ENCODE measurements at regions not wholly inside any gene's neighbourhood (a gene's known extent, or its start where the extent isn't known, plus 50 kb on each side); places are given as distances from the start of the nearest gene placed in this dataset.
A peak's percentile ranks its signal among the peaks of the same experiment; 100 is the strongest.

DNA sequence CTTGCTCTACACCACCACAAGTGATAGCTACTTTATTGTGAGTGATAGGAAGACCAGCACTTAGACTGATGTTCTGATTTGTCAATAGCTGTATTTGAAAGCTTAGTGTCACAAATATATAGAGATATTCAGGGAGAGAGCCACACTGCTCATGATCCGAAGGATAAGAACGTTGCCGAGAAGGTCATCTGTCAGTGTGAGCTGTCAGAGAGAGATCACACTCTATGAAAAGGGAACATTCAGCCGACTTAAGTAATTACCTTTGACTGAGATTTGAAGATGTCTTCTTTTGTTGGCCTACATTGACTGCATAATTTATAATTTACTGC is 322.6 kb downstream of the TFEC start:
- TF ChIP-seq, protein P1, sequence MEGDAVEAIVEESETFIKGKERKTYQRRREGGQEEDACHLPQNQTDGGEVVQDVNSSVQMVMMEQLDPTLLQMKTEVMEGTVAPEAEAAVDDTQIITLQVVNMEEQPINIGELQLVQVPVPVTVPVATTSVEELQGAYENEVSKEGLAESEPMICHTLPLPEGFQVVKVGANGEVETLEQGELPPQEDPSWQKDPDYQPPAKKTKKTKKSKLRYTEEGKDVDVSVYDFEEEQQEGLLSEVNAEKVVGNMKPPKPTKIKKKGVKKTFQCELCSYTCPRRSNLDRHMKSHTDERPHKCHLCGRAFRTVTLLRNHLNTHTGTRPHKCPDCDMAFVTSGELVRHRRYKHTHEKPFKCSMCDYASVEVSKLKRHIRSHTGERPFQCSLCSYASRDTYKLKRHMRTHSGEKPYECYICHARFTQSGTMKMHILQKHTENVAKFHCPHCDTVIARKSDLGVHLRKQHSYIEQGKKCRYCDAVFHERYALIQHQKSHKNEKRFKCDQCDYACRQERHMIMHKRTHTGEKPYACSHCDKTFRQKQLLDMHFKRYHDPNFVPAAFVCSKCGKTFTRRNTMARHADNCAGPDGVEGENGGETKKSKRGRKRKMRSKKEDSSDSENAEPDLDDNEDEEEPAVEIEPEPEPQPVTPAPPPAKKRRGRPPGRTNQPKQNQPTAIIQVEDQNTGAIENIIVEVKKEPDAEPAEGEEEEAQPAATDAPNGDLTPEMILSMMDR (conservative IDR thresholded peaks at IDR 0.05) = no peak
- no peak for TF ChIP-seq EZH2 (IDR thresholded peaks at IDR 0.05; ENCODE audit: low read depth)
- no peak for DNase-seq
- Histone ChIP-seq H3K36me3 (ENCODE audit: low read depth) (no peaks in the 10 kb centered on the region), H3K79me2 (ENCODE audit: low read depth) (no peaks in the 10 kb centered on the region), H3K4me1 (replicated peaks; ENCODE audit: insufficient read depth) (no peaks in the 10 kb centered on the region), H4K20me1 (ENCODE audit: insufficient read depth) (no peaks in the 10 kb centered on the region), H2AFZ (peak overlapping the region; percentile 34; the same call in 1 of the 2 replicates), H3K4me3 (no peak overlapping the region), H3K9me3 (ENCODE audit: insufficient read depth, low read depth) (no peaks in the 10 kb centered on the region), H3K9me2 (ENCODE audit: insufficient read depth) (no peaks in the 10 kb centered on the region; the same call in 1 of the 2 replicates), H3K27ac (no peak overlapping the region), H3K4me2 (no peak overlapping the region), H3F3A (ENCODE audit: insufficient read depth, low read depth) (no peaks in the 10 kb centered on the region), H3K27me3 (ENCODE audit: insufficient read depth, low read depth) (no peaks in the 10 kb centered on the region)
- CTCF ChIA-PET = no interaction called here
- POLR2A ChIA-PET (ENCODE audit: unreplicated experiment) = no interaction called here
- intact Hi-C loops (cut with micrococcal nuclease; ENCODE audit: unreplicated experiment) = no loop called here
- no TSS peak for BruUV-seq (replicated peaks)

DNA sequence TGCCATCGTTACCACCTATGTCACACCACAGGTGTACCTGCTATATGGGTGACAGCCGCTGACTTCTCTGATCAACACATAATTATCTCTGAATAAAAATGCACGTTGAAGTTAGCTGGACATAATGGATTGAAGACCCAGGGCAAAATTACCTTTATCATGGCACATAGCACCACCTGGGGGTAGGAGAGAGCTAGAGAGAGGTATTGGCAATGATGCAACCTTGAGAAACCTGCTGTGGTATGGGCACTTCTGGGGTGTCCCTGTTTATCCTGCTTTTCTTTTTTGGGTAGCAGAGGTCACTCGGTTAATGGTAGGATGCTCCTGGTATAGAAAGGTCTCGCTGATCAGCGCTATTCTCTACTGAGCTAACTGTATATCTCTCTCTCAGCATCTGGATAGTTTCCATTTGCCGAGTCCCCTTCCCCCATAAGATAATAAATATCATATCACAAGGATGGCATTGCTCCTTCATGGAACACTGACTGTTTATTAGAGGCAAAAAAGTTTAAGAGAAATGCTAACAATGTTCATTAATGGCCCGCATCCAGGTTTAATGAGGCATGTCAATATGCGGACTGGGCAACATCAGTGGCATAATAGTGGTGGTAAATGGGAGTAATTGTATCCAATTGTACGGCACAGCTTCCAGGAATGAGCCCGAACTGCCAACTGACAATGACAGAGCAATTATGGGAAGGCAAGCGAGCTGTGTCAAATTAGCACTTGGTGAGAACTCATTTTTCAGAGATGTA is 323.1 kb downstream of the TFEC start:
- Histone ChIP-seq H3K4me1 (replicated peaks; ENCODE audit: insufficient read depth) (no peaks in the 10 kb centered on the region), H2AFZ (peak overlapping the region; percentile 34; the same call in 1 of the 2 replicates), H3K27ac (no peak overlapping the region), H4K20me1 (ENCODE audit: insufficient read depth) (no peaks in the 10 kb centered on the region), H3F3A (ENCODE audit: insufficient read depth, low read depth) (no peaks in the 10 kb centered on the region), H3K27me3 (ENCODE audit: insufficient read depth, low read depth) (no peaks in the 10 kb centered on the region), H3K36me3 (ENCODE audit: low read depth) (no peaks in the 10 kb centered on the region), H3K4me3 (no peak overlapping the region), H3K9me3 (ENCODE audit: insufficient read depth, low read depth) (no peaks in the 10 kb centered on the region), H3K79me2 (ENCODE audit: low read depth) (no peaks in the 10 kb centered on the region), H3K4me2 (no peak overlapping the region), H3K9me2 (ENCODE audit: insufficient read depth) (no peaks in the 10 kb centered on the region; the same call in 1 of the 2 replicates)
- no TSS peak for BruUV-seq (replicated peaks)
- peak in 1 of 2 experiments; percentile 31 for DNase-seq
- TF ChIP-seq, protein P1 (conservative IDR thresholded peaks at IDR 0.05) = peak; percentile 45; the same call in 1 of the 2 replicates
- no peak for TF ChIP-seq EZH2 (IDR thresholded peaks at IDR 0.05; ENCODE audit: low read depth)
- CTCF ChIA-PET = interaction anchor here (0.7 kb wide), 1 partner anchor 313 kb away, joined by 3 read pairs; no protein-coding TSS in a partner anchor
- intact Hi-C loops (cut with micrococcal nuclease; ENCODE audit: unreplicated experiment) = loop anchor here (2.0 kb wide), 1 partner anchor 1623 kb away; no protein-coding TSS in a partner anchor
- POLR2A ChIA-PET (ENCODE audit: unreplicated experiment) = no interaction called here

DNA sequence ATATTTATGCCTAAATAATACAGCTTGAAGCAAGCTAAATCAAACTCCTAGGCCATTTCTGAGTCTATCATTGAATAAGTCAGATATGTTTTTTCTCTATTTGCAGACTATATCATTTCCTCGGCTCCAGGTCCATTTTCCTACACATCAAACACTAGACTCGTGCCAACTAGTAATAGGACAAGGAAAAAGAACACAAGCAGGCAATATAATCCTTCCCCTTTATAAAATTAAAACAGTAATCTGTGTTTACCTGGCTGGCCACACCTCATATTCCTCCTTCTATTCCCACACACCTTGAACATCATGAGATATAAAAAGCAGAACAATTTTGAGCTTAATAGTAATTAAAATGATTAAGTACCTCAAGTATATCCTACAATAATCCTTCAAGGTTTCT is 325.7 kb downstream of the TFEC start:
- ChIA-PET POLR2A (ENCODE audit: unreplicated experiment) (no interaction called here), CTCF (no interaction called here)
- no TSS peak for BruUV-seq (replicated peaks)
- no peak overlapping the region for H2AFZ ChIP-seq
- DNase-seq = no peak
- no peaks in the 10 kb centered on the region for H4K20me1 ChIP-seq (ENCODE audit: insufficient read depth)
- H3K9me2 ChIP-seq (ENCODE audit: insufficient read depth) = no peaks in the 10 kb centered on the region
- no peaks in the 10 kb centered on the region for H3K27me3 ChIP-seq (ENCODE audit: insufficient read depth, low read depth)
- no peak overlapping the region for H3K4me3 ChIP-seq
- H3K4me2 ChIP-seq = no peak overlapping the region
- H3K79me2 ChIP-seq (ENCODE audit: low read depth) = no peaks in the 10 kb centered on the region
- no peak for TF ChIP-seq EZH2 (IDR thresholded peaks at IDR 0.05; ENCODE audit: low read depth)
- TF ChIP-seq, protein P1 (conservative IDR thresholded peaks at IDR 0.05) = no peak
- no peaks in the 10 kb centered on the region for H3F3A ChIP-seq (ENCODE audit: insufficient read depth, low read depth)
- no peak overlapping the region for H3K27ac ChIP-seq
- H3K36me3 ChIP-seq (ENCODE audit: low read depth) = no peaks in the 10 kb centered on the region
- H3K4me1 ChIP-seq (replicated peaks; ENCODE audit: insufficient read depth) = no peaks in the 10 kb centered on the region
- intact Hi-C loops (cut with micrococcal nuclease; ENCODE audit: unreplicated experiment) = no loop called here
- H3K9me3 ChIP-seq (ENCODE audit: insufficient read depth, low read depth) = no peaks in the 10 kb centered on the region

All from PC-9 (cell line).